HG03045 (cell line): ENCODE measurements at regions not wholly inside any gene's neighbourhood (a gene's known extent, or its start where the extent isn't known, plus 50 kb on each side); places are given as distances from the start of the nearest gene placed in this dataset.
"Not testable (repeated sequence)": the region's sequence is repeated elsewhere in the genome, so short reads cannot be mapped to it uniquely, and the experiment has no call there.

Experiments used
- ATAC-seq: cut with Tn5 transposase; IDR thresholded peaks from one replicate; pipeline ENCODE4 v1.9.1; 2021; ENCODE audit warnings: mild to moderate bottlenecking, moderate library complexity; ENCODE audit not compliant: unreplicated experiment

DNA sequence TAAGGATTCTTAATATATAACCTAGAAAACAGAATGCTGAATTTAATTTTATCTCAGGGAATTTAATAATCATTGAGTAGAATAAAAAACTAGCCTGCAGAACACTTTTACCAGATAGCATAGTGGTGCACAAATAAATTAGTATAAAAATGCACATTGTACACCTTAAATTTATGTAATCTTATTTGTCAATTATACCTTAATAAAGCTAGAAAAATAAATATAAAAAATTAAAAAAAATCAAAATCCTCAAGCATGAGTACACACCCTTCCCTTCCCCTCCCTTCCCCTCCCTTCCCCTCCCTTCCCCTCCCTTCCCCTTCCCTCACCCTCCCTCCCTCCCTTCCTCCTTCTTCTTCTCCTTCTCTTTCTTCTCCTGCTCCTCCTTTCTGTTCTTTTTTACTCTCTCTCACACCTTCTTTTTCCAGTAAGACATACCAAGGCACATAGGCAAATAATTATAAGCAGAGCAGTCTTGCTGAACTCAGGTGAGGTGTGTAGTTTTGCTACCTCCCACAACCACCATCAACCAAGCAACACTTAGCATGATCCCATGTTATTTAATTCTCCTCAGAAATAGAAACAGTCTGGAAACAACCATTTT lies 1395.0 kb downstream of the ZPLD1 start:
- no peak for ATAC-seq

DNA sequence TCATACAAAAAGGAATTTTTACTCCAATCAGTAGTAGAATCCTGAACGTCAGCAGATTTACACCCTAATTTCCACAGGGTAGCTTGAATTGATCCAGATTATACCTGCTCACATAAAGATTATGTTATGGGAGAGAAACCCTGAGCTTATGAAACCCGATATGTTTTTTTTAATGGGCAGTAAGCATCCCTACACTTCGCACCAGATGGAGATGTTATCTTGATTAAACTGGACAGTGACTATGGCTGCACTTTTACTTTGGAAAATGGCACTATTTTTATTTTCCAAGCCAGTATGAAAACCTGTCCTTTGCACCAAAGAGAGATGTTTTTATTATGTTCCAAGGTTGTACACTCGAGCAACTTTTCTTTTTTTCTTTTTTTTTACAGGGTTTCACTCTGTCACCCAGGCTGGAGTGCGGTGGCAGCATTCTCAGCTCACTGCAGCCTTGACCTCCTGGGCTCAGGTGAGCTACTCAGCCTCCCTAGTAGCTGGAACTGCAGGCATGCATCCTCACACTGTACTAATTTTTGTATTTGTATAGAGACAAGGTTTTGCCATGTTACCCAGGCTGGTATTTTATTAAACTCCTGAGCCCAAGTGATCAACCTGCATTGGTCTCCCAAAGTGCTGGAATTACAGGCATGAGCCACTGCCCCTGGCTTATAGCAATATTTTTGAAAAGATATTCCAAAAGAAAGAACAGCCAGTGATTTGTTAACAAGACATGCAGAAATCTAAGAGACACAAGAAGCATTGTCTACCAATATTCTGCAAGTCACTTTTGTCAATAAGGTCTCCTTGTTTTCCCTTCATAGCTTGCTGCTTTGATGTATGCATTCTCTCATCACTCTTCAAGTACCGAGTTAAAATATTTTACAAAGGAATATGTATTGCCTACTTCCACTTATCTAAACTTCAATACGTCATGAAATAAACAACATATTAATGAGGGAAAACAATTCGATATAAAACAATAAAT lies 1412.6 kb downstream of the ZPLD1 start:
- no peak for ATAC-seq

DNA sequence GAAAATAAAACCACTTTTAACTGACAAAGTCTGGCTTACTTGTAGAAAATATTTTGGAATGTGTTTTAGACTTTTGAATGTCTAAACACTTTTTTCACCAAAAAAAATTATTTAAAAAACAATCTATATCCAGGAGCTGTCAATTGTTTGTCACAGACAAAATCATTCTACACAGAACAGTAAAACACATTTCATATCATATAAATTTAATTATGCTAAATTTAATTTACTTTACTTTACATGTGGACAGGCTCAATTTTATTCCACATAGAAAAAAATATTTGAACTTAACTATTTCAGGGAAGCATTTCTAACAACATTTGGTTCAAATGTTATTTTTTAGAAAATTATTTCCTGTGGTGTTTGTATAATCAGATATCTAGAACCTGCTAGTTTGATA lies 1417.0 kb downstream of the ZPLD1 start:
- no peak for ATAC-seq

GRCh38 chr3:103862415-103862814 lies 1427.6 kb downstream of the ZPLD1 start:
- no peak for ATAC-seq

GRCh38 chr3:103863381-103863780 lies 1428.6 kb downstream of the ZPLD1 start:
- no peak for ATAC-seq

GRCh38 chr3:103866113-103866512 lies 1431.3 kb downstream of the ZPLD1 start:
- ATAC-seq = no peak

DNA sequence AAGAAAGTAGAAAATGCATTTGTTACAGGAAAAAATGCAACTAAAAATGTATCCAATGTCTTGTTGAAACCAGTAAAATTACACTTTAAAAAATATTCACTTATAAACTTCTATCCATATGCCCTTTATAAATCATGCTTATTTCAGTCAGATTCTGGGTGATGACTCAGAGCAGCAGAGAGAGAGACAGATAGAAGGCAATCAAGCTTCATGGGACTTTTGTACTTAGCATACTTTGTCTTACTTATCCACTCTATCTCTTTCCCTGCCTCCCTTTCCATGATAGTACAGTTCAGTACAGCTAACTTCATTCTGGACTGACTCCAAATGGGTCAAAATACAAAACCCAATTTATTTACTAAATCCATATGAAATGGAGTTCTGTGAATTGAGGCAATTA lies 1438.2 kb downstream of the ZPLD1 start:
- no peak for ATAC-seq

- no peak for ATAC-seq
Observed at GRCh38 chr3:103873897-103874545, 1439.2 kb downstream of the ZPLD1 start.

DNA sequence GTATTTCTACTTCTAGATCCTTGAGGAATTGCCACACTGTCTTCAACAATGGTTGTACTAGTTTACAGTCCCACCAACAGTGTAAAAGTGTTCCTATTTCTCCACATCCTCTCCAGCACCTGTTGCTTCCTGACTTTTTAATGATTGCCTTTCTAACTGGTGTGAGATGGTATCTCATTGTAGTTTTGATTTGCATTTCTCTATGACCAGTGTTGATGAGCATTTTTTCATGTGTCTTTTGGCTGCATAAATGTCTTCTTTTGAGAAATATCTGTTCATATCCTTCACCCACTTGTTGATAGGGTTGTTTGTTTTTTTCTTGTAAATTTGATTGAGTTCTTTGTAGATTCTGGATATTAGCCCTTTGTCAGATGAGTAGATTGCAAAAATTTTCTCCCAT lies 1447.0 kb downstream of the ZPLD1 start:
- not testable (repeated sequence) for ATAC-seq

GRCh38 chr3:103889675-103890074 lies 1454.9 kb downstream of the ZPLD1 start:
- ATAC-seq = no peak

- no peak for ATAC-seq
Observed at GRCh38 chr3:103894162-103894822, 1459.5 kb downstream of the ZPLD1 start.

DNA sequence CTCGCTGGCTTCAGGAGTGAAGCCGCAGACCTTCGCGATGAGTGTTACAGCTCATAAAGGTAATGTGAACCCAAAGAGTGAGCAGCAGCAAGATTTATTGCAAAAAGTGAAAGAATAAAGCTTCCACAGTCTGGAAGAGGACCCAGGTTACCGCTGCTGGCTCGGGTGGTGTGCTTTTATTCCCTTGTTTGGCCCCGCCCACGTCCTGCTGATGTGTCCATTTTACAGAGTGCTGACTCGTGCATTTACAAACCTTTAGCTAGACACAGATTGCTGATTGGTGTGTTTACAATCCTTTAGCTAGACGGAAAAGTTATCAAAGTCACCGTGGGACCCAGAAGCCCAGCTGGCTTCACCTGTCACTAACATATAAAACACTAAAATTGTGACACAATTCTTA lies 1464.5 kb downstream of the ZPLD1 start:
- ATAC-seq = no peak

- no peak for ATAC-seq
Observed at GRCh38 chr3:103904991-103905390, 1461.7 kb upstream of the ALCAM start.

- no peak for ATAC-seq
Observed at GRCh38 chr3:103906304-103906703, 1460.4 kb upstream of the ALCAM start.

- ATAC-seq = no peak
Observed at GRCh38 chr3:103906808-103907207, 1459.9 kb upstream of the ALCAM start.

DNA sequence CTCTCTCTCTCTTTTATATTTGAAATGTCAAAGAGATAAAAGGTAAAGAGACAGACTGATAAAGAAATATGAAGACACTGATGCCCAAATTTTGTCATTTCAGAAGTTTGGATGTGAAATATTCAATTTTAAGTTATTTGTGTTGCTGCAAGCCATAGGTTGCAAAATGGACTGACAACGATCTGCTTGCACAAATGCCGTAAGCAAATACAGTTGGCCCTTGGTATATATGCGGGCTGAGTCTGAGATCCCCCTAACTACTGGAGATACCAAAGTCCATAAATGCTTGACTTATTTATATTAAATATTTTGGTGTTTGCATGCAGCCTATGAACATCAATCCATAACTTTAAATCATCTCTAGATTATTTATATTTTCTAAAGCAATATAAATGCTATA lies 1459.1 kb upstream of the ALCAM start:
- ATAC-seq = no peak

DNA sequence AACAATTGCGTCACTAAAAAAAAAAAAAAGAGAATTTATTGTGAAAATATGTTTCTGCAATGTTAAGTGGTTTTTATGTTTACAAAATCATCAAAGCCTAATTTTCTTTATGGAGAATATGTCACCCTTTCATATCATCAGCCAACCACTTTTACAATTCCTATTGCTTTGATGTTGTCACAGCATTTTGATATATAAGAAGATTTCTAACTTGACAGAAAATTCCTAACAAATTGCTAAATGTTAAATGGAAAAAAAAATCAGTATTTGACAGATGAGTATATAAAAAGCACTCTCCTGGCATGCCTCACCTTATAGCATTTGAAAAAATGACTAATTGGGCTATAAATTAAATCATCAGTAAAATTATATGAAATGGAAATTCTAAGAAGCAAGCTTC lies 1457.3 kb upstream of the ALCAM start:
- ATAC-seq = no peak

GRCh38 chr3:103918336-103918735 lies 1448.4 kb upstream of the ALCAM start:
- no peak for ATAC-seq

GRCh38 chr3:103919327-103919726 lies 1447.4 kb upstream of the ALCAM start:
- ATAC-seq = no peak

DNA sequence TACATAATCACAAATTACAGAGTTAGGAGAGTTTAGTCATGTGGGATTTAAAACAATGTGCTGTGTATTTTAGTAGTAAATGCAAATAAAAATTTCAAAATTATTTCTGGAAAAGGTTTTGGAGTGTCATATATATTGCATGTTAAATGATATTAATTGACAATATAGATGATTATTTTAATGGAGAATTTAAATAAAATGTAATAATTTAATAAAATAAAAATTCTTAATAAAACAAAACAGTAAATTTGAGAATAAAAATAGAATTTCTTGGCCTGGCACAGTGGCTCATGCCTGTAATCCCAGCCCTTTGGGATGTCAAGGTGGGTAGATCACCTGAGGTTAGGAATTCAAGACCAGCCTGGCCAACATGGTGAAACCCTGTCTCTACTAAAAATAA lies 1442.8 kb upstream of the ALCAM start:
- ATAC-seq = no peak

- no peak for ATAC-seq
Observed at GRCh38 chr3:103924544-103924943, 1442.2 kb upstream of the ALCAM start.
